GM12872 (cell line): ENCODE measurements at regions not wholly inside any gene's neighbourhood (a gene's known extent, or its start where the extent isn't known, plus 50 kb on each side); places are given as distances from the start of the nearest gene placed in this dataset.
A peak's percentile ranks its signal among the peaks of the same experiment; 100 is the strongest.

Experiments used
- TF ChIP-seq, protein P1 (sequence below): IDR thresholded peaks from 3 replicates; pipeline ENCODE4 v1.5.1; 2011; ENCODE audit warnings: low read depth, mild to moderate bottlenecking, low read length, moderate library complexity; ENCODE audit not compliant: insufficient read depth

- TF ChIP-seq, protein P1, sequence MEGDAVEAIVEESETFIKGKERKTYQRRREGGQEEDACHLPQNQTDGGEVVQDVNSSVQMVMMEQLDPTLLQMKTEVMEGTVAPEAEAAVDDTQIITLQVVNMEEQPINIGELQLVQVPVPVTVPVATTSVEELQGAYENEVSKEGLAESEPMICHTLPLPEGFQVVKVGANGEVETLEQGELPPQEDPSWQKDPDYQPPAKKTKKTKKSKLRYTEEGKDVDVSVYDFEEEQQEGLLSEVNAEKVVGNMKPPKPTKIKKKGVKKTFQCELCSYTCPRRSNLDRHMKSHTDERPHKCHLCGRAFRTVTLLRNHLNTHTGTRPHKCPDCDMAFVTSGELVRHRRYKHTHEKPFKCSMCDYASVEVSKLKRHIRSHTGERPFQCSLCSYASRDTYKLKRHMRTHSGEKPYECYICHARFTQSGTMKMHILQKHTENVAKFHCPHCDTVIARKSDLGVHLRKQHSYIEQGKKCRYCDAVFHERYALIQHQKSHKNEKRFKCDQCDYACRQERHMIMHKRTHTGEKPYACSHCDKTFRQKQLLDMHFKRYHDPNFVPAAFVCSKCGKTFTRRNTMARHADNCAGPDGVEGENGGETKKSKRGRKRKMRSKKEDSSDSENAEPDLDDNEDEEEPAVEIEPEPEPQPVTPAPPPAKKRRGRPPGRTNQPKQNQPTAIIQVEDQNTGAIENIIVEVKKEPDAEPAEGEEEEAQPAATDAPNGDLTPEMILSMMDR: no peak
These were observed 121.2 kb upstream of the CIBAR2 start for GRCh38 chr16:85233516-85233915.

- TF ChIP-seq, protein P1: no peak
These were observed 122.3 kb upstream of the CIBAR2 start for GRCh38 chr16:85234310-85235204.

DNA sequence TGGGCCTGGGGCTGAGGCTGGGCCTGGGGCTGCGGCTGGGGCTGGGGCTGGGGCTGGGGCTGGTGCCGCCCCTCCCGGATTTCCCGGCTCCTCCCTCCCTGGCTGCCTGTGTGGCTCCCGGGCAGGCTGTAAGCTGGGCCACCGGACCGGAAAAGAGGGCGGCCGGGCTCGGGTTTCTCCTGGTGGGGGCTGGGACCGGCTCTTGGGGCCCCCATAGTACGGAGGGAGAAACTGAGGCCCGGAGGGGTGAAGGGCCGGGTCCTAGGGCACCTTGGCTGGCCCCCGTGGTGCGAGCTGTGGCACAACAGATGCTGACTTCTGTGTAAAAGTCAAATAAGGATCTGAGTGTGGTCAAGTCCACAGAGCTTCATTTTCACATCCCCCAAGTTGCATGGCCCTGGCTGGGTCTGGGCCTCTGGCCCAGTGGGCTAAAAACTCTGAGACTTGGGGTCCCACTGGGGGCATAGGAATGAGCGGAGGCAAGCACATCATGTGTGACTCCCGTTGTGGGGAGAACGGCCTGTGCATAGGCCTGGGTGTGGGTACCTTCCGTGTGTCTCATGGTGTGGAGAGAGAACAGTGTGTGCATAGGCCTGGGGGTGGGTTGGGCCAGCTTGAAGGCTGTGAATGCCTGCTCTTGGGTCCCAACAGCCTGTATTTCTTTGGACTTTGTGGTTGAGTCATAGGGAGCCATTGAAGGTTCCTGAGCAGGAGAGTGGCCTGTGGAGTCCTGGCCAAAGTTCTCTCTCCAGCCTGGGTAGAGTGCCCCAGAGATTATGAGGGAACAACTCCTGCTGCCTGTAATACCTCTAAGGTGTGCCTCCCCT is 123.9 kb upstream of the CIBAR2 start:
- TF ChIP-seq, protein P1: no peak

GRCh38 chr16:85236818-85237150 is 124.5 kb upstream of the CIBAR2 start:
- TF ChIP-seq, protein P1: no peak

DNA sequence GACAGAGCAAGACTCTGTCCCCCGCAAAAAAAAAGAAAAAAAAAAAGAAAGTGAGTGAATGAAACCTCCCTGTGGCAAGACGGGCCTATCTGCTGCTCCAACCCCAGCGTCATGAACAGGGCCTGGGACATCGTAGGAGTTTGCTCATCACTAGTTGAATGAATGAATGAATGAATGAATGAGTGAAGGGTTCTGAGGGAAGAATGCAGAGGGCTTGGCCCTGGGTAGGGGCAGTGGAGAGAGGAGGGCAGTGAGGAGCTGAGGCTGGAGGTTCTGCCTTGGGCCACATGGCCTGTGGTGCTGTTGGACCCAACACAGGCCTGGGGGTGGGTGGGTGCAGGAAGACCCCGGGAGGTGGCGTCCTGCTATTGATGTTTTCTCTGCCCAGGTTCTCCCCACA is 125.5 kb upstream of the CIBAR2 start:
- TF ChIP-seq, protein P1: no peak

- TF ChIP-seq, protein P1: 0 out of 3 replicates have a peak, but pooled peaks have one; percentile 11
These were observed 126.0 kb upstream of the CIBAR2 start for GRCh38 chr16:85238233-85238647.

GRCh38 chr16:85239239-85239638 is 127.0 kb upstream of the CIBAR2 start:
- TF ChIP-seq, protein P1: no peak
